Frontal cortex (tissue), 3 donors: ENCODE measurements at regions not wholly inside any gene's neighbourhood (a gene's known extent, or its start where the extent isn't known, plus 50 kb on each side); places are given as distances from the start of the nearest gene placed in this dataset.

Experiments used
- DNase-seq, 2 donors: peaks; one replicate each; pipeline ENCODE4 v3.0.0; 2012; ENCODE audit warnings: low spot score in 2 of 2
- FAIRE-seq: peaks from 2 replicates; lab custom pipeline; 2012; peaks lifted over from hg19 to GRCh38; lab: Jason Lieb, UNC
- donor health status: control.
- donor health status: control.
- donor health status: control.

DNA sequence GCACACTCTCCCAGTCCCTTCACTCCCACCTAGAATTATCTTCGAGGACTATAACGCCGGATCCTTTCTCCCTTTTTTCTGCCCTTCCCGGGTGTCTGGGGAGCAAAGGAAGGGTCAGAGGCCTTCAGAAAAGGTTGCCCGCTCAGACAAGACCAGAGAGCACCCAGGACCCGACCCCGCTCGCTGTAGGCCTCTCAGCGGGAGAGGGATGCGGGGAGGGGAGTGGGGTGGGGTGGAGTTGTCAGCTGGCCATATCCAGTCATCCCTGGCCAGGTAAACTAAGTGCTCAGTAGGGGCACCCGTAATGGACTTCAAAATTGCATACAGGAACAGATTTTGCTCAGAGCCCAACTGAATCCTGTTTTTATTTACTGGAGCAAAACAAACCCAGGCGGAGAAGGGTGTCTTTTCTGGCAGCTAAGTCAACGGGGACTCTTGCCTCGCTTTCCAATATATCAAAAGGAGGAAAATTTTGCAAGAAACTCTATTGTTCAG, 65.0 kb downstream of the NOL4 start:
- DNase-seq, result no peak

DNA sequence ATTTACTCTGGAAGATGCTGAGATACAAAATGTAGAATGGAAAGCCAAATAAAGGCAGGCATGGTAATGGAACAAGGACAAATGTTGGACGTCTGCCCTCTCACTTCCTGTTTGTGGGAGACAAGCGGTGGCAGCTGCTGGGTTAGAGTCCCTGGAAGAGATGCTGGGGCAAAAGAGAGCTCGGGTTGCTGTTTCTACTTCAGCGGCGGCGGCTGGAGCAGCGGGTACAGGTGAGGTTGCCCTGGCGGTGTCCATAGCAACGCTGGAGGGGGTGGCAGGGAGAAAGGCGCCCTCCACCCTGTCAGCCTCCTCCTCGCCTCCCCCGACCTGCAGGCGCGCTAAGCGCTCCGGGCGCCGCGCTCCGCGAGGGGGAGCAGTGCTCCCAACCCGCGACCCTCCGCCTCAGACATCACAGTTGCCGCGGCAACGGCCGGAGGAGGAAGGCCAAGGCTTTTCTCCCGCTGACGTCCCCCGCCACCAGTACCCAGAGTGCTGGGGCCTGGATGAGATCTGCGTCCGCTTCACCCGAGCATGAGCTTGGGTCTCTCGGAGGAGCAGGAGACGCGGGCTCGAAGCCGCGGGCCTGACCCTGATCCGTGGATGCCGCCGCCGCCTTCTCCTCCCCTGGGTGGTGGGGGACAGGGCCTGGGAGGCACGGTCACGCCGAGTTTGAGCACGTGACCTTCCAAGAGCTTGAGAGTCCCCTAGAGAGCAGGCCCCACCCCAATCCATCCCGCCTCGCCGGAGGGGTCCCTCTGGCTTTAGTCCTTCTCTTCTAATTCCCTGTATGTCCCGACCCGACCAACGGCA, 65.6 kb downstream of the NOL4 start:
- DNase-seq (peak; percentile 22 to 56), FAIRE-seq (no peak)

More for the DNA sequence above, 65.0 kb downstream of the NOL4 start:
- no peak for FAIRE-seq

DNA sequence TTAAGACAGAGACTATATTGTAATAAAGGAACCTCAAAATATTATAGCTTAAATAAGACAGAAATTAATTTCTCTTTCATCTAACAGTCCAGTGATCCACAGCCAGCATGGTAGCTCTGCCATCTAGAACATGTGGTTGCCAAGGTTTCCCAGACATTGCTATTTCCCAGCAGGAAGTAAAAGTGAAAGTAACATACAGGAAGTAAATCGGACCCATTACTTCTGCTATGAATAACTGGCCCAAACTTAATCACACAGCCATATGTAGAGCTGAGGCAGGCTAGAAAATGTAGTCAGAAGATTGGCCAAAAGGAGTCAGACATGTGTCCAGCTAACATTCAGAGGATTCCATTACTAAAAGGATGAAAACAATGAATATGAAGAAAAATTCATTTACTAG, 71.0 kb downstream of the NOL4 start:
- no peak for DNase-seq
- FAIRE-seq, result no peak

DNA sequence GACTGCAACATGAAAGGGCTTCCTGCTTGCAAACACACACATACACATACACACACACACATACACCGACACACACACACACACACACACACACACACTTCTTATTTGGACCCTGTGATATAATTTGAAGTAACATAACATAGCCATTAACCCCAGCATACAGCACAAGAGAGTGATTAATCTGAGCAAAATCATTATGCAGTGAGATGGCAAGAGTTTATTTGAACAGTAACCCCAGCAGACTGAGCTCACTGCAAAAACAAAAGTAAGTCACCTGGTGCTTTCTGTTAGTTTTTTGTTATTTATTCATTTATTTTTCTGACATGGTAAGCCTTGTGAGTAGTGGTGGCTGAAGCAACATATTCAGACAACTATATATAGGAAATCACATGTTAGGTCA, 93.7 kb downstream of the NOL4 start:
- DNase-seq, result no peak
- no peak for FAIRE-seq

DNA sequence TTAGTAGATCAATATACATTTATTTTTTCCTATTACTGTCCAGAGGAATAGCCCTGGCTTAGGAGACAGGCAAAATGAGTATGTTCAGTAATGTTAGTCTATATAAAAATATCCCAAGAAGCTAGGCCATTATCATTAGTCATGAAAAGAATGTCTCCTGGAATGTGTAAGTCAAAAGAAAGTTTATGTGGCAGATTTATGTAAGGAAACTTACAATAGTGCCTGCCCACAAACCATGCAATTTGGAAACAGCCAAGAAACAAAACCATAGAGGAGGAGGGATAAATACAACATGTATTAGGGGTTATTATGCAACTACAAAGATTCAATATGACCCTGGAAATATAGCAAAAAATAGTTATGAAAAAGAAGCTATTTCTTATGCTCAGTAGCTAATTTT, 96.3 kb downstream of the NOL4 start:
- DNase-seq (no peak), FAIRE-seq (no peak)

DNA sequence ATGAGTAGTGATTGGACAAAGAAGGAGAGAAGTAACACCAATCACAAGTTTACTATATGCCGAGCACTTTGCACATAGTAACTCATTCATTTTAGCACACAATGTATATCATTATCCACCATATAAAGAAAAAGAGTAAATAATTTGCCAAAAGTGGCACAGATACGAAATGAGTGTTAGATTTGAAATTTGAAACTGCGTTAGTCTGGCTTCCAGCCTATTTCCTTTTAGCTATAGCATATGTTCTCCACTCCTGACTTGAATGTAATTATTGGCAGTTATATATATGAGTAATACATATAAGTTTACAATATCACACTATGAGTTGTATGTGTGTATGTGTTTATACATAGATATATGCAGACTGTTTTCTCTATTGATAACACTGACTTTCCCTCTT, 98.6 kb downstream of the NOL4 start:
- no peak for DNase-seq
- FAIRE-seq, result no peak

DNA sequence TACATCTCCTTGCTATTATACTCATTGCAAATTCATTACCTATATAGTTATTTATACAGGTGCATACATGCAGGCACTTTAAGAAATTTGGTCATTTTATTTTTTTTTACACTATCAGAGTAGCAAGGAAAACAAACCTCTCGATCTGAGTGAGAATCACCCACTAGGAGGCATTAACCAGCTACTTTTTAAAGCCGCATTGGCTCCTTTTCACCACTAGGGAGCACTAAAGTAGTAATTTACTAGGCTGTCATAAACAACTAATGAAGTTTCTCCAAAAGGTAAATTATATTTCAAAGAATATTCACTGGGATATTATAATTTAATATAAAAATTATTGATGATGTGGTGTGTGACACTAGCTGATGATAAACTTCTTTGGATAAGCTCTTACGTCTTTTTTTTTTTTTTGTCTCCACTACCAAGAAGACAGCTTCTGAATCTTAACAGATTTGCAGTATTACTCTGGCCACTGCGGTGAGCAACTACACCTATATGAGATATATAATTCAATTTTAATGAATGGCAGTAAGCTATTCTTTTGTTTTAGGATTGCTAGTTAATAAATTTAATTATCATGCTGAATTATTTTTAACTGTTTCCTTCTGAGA, 101.9 kb downstream of the NOL4 start:
- peak; percentile 97 for FAIRE-seq
- DNase-seq, result peak; percentile 9 to 25

DNA sequence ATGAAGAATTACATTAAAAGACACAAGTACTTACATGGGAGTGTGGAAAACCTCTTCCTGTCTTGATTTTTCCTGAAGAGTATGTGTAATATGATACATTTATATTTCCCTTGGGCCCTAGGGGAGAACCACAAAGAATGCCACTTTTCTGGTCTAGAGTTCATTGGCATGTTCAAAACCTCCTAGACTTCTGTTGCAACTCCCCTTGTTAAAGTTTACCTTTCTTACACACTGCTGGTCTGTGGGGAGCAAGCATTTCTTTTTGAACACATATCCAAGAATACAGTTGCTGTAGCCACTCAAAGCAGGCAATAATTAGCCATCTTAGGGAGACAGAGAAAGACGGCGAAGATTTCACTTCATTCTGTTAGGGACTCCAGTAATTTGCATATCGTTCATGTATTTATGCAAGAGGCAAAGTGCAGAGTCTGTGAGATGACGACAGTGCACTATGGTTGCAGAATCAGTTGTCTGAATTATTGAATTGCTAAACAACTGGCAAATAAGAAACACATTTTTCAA, 103.5 kb downstream of the NOL4 start:
- FAIRE-seq (no peak), DNase-seq (no peak)

DNA sequence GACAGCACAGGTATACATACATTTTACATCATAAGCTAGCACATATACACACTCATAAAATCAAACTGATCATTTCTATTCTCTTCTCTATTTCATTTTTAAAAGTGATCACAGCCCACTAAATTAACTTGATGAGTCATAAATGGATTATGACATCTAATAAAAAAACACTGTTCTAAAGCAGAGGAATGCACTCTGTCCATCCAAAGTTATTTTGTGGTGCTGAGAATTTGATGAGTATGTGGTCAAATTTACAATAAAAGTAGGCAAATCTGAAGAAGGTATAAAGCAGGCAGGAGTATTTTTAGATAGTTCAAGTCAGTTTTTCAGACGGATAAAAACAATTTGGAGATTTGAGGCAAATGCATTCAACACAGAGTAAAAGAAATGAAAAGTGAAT, 104.4 kb downstream of the NOL4 start:
- FAIRE-seq (no peak), DNase-seq (no peak)

DNA sequence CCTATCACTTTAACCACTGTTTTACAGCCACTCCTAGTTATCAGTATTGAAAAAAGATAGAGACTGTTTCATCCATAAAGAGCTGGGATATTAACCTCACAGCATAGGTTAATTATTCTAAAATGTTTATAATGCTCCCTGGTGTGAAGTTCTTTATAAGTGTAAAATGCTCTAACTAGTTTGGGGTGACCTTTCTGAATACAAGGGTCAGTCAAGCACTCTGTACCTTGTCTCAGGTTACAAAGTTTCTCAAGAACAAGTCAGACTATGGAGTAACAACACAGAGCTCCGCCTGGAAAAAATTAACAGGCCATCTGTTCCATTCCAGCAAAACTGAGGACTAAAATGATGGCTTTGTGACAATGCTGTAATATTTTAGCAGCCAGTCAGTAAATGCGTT, 107.4 kb downstream of the NOL4 start:
- FAIRE-seq (no peak), DNase-seq (no peak)

DNA sequence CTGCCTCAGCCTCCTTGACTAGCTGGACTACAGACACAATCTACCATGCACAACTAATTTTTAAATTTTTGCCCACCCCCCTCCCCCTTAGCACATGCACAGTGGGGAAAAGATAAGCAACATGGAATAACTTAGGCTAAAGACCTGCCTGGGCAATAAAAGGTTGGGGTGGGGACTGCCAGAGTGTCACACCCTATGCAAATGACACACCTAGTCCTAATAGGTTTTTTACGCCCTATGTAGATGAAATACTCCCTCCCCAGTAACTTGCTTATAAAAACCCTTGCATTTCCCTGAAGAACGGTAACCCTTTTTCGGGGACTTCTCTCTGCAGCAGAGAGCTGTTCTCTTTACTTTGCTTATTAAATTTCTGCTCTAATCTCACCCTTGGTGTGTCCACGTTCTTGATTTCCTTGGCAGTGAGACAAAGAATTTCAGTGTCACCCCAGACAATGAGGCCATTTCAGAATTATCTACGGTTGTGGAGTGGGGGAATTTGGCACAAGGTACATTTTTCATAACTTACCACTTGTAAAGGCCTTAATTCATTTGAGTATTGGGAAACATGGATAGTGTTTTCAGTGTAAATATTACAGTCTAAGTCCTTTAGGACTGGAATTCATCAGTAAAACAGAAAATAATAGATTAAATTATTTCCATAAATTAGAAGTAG, 109.2 kb downstream of the NOL4 start:
- DNase-seq, result no peak
- FAIRE-seq, result no peak

DNA sequence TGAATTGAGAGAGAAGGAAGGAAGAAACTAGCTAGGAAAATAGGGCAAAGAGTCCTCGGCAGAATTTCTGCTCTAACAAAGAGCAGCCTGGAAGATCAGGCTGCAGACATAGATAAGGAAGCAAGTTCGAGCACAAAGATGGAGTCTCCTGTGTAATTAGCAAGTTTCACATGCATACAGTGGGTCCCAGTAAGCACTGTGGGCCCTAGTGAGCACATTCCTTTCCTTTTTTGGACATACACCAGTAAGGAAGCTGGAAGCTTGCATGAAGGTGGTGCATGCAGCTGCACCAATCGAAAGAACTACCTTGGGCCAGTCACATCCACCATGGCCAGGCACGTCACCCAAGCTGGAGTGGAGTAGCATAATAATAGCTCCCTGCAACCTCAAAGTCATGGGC, 109.7 kb downstream of the NOL4 start:
- DNase-seq (no peak), FAIRE-seq (no peak)

DNA sequence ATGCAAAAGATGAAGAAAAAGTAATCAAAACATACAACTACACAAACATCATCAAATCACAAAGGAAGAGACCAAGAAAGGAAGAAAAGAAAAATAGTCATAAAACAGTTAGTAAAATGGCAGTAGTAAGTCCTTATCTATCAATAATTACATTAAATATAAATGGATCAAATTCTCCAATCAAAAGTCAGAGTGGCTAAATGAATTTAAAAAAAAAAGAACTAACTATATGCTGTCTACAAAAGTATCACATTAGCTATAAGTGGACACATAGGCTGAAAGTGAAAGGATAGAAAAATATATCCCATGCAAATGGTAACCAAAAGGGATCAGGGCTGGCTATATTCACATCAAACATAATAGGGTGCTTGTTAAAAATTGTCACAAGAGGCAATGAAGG, 116.5 kb downstream of the NOL4 start:
- DNase-seq, result no peak
- FAIRE-seq, result no peak

DNA sequence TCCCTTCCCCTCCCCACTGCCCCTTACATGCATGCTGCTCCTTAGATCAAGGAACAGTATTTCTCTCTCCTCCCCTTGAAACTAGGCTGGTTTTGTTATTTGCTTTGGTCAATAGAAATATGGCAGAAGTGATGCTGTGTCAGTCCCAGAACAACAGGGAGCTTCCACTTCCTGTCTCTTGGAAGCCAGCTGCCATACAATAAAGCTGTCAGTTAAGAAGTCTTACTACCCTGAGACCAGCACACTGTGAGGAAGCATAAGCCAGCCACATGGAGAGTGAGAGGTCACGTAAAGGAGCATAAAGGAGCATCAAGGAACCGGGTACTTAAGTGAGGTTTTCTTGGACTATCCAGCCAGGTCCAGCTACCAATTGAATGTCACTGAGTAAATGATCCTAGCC, 126.6 kb downstream of the NOL4 start:
- FAIRE-seq (no peak), DNase-seq (no peak)

DNA sequence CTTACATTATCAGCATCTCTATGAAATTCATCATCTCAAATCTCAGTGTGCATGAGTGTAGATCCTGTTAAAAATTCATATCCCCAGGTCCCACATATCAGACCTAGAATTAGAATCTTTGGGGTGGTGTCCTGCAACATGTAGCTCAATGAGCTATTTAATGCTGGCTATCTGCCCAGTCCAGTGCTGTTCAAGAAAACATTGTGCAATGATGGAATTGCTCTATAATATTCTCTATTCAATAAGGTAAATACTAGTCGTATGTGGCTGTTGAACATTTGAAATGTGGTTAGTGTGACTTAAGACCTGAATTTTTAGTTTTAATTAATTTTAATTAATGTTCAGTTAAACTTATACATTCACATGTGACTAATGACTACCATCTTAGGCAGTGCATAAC, 127.4 kb downstream of the NOL4 start:
- no peak for DNase-seq
- no peak for FAIRE-seq

DNA sequence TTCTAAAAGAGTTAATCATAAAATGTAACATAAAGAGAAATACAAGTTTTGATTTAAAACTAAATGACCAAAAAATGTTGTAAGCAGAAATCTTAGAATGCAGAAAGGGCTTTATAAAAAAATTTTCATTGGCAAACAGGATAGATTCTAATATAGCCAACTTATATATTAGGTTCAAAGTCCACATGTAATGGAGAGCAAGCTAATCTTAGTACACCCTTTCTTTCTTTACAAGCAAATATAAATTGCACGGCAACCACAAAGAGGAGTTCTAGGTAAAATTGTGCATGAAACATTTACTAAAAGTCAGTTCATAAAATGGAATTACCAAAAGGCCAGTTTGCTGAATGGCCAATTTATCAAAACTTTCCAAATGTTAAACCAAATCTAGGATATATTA, 130.6 kb downstream of the NOL4 start:
- FAIRE-seq, result no peak

DNA sequence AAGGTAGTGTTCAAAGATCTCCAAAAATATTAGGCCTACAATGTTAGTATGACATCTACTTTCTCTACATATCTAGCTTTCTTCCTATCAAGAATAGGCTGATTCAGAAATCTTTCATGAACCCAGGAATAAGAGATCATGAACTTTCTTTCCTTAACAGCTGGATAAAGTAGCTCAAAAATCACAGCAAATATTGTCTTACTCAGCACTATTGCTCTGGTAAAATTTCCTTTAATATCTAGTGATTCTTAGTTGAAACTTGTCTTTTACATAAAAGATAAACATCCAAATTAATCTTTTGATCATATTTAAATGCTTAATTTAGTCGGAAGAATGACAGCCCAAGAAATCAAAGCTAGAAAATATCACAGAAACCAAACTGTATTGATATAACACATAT, 131.9 kb downstream of the NOL4 start:
- no peak for FAIRE-seq
- no peak for DNase-seq

More for the DNA sequence above, 130.6 kb downstream of the NOL4 start:
- no peak for DNase-seq

DNA sequence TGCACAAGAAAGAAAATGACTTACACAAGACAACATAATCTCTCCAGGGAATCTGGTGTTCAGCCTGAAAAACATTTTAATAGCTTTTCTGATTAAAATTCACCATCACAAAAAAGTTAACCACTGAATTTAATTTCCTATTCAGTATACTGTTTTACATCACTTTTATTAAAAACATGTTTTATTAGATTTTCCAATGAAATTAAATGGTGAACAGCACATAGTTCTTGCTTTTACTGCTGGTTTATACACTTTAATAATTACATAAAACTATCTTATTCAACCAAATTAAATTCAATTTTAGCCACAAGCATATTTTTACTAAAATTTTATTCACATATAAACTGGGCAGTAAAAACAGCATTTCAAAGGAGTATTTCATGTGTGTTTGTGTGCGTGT, 138.3 kb downstream of the NOL4 start:
- DNase-seq (no peak), FAIRE-seq (peak; percentile 43)

DNA sequence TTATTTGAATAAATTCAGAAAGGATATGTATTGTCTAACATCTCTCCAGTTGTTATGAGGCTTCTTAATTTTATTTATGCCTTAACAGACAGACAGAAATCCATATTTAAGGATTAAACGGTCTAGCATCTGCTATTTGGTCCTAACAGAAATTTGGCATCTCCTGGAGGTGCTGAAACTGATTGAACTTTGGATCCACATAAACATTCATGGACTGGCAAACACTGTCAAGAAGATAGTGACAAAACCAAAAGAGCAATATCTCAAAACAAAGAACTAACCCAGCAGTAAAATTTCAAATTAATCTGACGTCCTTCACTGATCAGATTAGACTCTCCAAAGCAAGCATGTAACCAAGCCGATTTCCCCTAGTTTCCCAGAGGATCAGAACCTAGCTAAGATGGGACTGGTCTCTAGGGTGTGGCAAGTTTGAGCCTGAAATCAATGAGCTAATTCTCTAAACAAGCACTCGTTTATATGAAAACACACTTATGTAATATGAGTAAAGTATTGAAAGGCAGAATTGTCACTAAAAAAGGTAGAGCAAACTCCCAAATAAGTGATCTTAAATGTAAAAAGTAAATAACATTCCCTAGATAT, 139.5 kb downstream of the NOL4 start:
- FAIRE-seq, result no peak
- DNase-seq, result no peak

DNA sequence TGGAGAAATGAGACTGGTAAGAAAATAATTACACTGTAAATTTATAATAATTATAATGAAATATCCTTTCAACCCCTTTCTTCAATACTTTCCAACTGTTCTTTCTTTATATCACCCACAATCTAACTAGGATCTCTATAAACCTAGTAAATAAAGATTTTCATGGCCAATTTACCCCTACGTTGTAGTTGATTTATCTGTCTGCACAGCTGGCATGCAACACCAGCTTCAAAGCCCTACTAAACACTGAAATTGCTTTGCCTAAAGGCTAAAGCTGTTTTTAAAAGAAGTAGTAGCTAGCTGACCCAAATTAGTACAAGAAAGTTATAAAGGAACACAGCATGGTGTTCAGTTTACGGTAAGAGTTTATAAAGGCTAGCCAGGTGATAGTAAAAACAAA, 140.1 kb downstream of the NOL4 start:
- FAIRE-seq (no peak), DNase-seq (no peak)
